CD4-positive, alpha-beta T cell treated with Interleukin-1 beta for 1 hour (primary cell): ENCODE measurements at regions not wholly inside any gene's neighbourhood (a gene's known extent, or its start where the extent isn't known, plus 50 kb on each side); places are given as distances from the start of the nearest gene placed in this dataset.

Source experiments
- DNase-seq, 2 donors: peaks; one replicate each; pipeline ENCODE4 v3.0.0-alpha.2; 2020 to 2022

GRCh38 chr2:235312571-235312970 is 181.3 kb upstream of the AGAP1 start:
- no peak for DNase-seq

- no peak for DNase-seq
These were observed 179.4 kb upstream of the AGAP1 start for GRCh38 chr2:235314371-235314930.

GRCh38 chr2:235319095-235319494 is 174.7 kb upstream of the AGAP1 start:
- no peak for DNase-seq

DNA sequence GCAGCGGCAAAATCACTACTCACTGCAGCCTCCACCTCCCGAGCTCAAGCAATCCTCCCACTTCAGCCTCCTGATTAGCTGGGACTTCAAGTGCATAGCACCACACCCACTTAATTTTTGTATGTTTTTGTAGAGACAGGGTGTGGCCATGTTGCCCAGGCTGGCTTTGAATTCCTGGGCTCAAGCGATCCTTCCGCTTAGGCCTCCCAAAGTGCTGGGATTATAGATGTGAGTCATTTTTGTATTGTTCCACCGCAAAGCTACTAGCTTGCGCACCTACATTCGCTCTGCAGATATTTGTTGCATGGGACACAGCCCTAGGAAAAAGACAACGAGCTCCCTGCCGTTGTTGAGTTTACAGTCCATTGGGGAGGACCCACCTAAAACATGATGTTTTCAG is 173.5 kb upstream of the AGAP1 start:
- no peak for DNase-seq

GRCh38 chr2:235324324-235324723 is 169.5 kb upstream of the AGAP1 start:
- no peak for DNase-seq

- no peak for DNase-seq
These were observed 168.7 kb upstream of the AGAP1 start for GRCh38 chr2:235325151-235325550.

GRCh38 chr2:235328991-235329390 is 164.9 kb upstream of the AGAP1 start:
- no peak for DNase-seq

DNA sequence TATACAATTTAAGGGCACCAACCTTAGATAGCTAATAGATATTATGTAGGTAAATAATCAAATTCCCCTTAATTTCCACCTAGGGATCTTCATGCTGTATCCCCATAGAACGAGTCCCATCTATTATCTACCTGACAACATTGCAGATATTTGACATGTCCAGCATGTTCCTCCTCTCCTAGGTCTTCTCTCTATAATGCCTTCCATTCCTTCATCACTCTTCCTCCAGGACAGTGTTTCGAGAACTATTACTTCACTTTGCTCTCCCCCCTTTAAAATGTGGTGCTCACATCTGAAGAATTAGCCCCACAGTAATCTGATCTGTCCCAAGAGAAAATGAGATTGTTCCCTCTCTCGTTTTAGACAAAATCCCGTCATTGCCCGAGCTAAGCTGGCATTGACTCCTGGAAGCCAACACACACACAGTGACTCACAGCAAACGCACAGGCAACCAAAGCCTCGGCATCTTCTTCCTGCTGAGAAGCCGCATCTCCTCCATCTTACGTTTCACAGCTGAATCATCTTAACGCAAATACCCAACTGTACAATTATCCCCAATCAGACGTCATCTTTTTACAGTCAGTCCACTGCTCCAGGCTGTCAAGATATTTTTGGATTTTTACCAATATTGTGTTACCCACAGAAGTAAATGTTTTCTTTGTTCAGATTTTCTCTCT is 162.9 kb upstream of the AGAP1 start:
- no peak for DNase-seq

GRCh38 chr2:235332240-235332890 is 161.5 kb upstream of the AGAP1 start:
- DNase-seq, result no peak

DNA sequence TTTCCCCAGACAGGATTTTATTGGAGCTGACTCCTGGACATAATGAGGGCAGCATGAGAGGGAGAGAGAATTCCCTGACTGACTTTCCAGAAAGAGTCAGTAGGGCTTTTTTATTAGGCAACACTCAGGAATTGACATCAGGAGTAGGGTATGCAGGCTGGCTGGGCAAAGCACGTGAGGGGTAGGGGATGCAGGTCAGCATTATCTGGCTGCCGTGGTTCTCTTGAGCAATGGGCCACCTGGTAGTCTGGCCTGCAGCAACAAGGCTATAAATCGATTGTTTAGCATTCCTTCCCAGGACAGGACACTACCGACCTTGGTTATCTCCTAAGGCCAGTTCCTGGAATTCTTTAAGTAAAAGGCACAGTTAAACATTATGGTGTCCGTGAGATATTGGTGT is 160.8 kb upstream of the AGAP1 start:
- no peak for DNase-seq

DNA sequence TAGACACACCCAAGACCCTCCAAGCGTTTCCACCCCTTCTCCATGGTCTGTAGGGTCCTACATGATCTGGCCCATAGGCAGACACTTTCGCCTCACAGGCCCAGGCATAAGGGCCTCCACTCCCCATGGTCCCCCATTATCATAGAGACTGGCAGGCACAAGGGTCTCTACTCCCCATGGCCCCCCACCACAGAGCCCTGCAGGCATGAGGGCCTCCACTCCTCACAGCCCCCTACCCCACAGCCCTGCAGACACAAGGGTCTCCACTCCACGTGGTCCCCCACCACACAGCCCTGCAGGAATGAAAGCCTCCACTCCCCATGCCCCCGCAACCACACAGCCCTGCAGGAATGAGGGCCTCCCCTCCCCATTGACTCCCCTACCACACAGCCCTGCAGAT is 159.7 kb upstream of the AGAP1 start:
- DNase-seq, result no peak

- DNase-seq, result no peak
These were observed 150.6 kb upstream of the AGAP1 start for GRCh38 chr2:235343156-235343774.

GRCh38 chr2:235343869-235344268 is 150.0 kb upstream of the AGAP1 start:
- DNase-seq, result no peak

- no peak for DNase-seq
These were observed 148.1 kb upstream of the AGAP1 start for GRCh38 chr2:235345745-235346144.

DNA sequence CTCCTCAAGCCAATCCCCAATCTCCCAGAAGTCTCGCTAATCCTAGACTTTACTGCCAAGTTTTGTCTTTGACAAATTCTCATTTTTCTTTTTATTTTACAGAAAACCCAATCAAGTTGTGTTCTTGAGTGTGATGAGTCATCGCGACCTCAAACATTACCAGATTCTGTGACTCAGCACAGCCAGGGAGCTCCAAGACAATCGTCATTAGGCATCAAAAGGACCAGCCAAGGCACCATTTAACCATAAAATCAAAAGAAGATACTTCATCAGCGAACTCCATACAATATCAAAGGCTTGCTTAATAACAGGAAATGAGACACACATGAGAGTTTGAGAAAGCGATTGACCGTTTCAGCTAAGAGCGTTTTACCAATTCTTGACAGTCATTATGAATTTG is 146.2 kb upstream of the AGAP1 start:
- no peak for DNase-seq

DNA sequence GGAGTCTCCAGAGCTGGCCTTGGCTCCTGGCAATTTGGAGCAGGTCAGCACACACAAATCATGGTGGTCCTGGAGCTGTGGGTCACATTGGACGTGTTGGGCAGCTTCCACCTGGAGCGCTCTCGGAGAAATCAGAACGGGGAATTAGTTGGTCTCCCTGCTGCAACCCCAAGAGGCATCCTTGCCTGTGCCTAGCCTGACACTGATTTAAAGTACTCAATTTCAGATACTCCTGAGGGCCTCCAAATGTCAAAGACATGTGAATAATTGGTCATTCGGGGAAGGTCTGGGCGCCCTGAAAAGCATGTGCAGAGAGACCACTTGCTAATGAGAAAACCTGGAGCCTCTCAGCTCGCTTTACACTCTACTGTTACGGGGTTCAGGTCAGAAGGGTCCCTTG is 145.5 kb upstream of the AGAP1 start:
- no peak for DNase-seq

- DNase-seq, result no peak
These were observed 143.6 kb upstream of the AGAP1 start for GRCh38 chr2:235350234-235350633.

GRCh38 chr2:235352541-235352940 is 141.3 kb upstream of the AGAP1 start:
- DNase-seq, result no peak

- DNase-seq, result no peak
These were observed 136.0 kb upstream of the AGAP1 start for GRCh38 chr2:235357881-235358280.

DNA sequence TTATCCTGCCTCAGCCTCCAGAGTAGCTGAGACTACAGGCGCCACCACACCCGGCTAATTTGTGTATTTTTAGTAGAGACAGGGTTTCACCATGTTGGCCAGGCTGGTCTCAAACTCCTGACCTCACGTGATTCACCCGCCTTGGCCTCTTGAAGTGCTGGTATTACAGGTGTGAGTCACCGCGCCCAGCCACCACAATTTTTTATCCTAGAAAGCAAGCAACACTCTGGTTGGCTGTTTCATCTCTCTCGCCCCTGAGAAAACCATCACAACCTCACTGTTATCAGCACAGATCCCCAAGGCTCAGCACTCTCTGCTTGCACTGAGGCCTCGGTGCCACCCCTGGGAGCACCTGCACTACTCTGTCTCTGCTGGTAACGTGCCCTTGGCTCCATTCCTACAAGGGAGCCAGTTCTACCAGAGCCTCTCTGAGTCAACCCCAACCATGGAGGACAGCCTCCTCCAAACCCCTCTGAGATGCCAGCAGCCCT is 134.8 kb upstream of the AGAP1 start:
- no peak for DNase-seq

DNA sequence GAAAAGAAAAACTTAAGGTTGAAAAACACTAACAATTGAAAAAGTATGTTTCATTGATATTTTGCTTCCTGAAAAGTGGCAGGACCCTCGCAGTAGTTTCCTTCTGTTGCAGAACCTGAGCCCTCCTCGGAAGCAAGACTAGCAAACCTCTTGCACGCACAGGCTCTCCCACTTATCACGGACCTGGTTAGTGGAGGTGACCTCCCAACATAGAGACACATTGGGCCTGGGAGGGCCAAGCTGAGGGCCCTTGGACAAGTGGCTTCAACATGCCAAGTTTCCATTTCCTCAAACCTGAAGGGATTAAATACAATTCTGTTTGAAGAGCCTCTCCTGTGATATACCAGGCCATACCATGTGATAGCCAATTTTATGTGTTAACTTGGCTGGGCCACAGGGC is 133.4 kb upstream of the AGAP1 start:
- DNase-seq, result no peak

- no peak for DNase-seq
These were observed 128.1 kb upstream of the AGAP1 start for GRCh38 chr2:235365743-235366142.

- no peak for DNase-seq
These were observed 127.5 kb upstream of the AGAP1 start for GRCh38 chr2:235366390-235366789.

DNA sequence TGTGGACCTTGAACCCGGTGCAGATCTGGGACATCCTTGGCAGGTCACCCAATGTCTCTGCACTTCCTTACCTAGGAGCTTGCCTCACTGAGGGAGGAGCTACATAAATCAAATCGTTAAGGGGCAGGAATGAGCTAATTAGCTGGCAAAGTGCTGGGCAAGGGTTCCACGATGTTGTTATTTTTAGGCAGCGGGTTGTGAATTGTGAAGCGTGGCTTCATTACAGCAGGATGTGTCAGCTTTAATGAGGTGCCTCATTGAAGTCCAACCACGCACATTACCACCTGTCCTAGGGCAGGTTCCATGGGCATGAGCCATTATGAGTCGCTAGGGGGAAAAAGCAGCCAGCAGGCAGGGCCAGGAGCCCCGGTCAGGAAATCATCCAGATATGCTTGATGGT is 127.0 kb upstream of the AGAP1 start:
- DNase-seq, result no peak
